Parathyroid adenoma (tissue), 2 donors: ENCODE measurements at regions not wholly inside any gene's neighbourhood (a gene's known extent, or its start where the extent isn't known, plus 50 kb on each side); places are given as distances from the start of the nearest gene placed in this dataset.

ENCODE experiments used
- H2AFZ ChIP-seq: fragments of 300-600 bp; sonication (generic); one replicate; pipeline ENCODE4 v1.7.0; 2017; ENCODE audit warnings: antibody characterized with exemption, mild to moderate bottlenecking
- H3K27ac ChIP-seq: fragments of 300-600 bp; sonication (generic); one replicate; pipeline ENCODE4 v1.7.0; 2017
- H3K27me3 ChIP-seq: fragments of 300-600 bp; sonication (generic); one replicate; pipeline ENCODE4 v1.7.0; 2017; ENCODE audit warnings: low read length; ENCODE audit not compliant: control insufficient read depth, insufficient read depth
- H3K36me3 ChIP-seq: fragments of 300-600 bp; sonication (generic); one replicate; pipeline ENCODE4 v1.7.0; 2017; ENCODE audit warnings: low read length; ENCODE audit not compliant: control insufficient read depth, insufficient read depth
- H3K4me1 ChIP-seq: fragments of 300-600 bp; sonication (generic); one replicate; pipeline ENCODE4 v1.7.0; 2017; ENCODE audit warnings: control low read depth
- H3K4me2 ChIP-seq: fragments of 300-600 bp; sonication (generic); one replicate; pipeline ENCODE4 v1.7.0; 2017; ENCODE audit warnings: low read length
- H3K4me3 ChIP-seq: fragments of 300-600 bp; sonication (generic); one replicate; pipeline ENCODE4 v1.7.0; 2017; ENCODE audit warnings: low read depth, low read length
- H3K79me2 ChIP-seq: fragments of 300-600 bp; sonication (generic); one replicate; pipeline ENCODE4 v1.7.0; 2017; ENCODE audit warnings: control low read depth
- H3K9ac ChIP-seq: fragments of 300-600 bp; sonication (generic); one replicate; pipeline ENCODE4 v1.7.0; 2017; ENCODE audit warnings: mild to moderate bottlenecking
- H3K9me3 ChIP-seq: fragments of 300-600 bp; sonication (generic); one replicate; pipeline ENCODE4 v1.7.0; 2017; ENCODE audit warnings: low read length; ENCODE audit not compliant: control insufficient read depth
- TF ChIP-seq, protein P1 (sequence below): fragments of 300-600 bp; sonication (generic); IDR thresholded peaks from one replicate; pipeline ENCODE4 v1.7.0; 2017; ENCODE audit warnings: antibody characterized with exemption, mild to moderate bottlenecking
- donor health status: primary hyperparathyroidism.

DNA sequence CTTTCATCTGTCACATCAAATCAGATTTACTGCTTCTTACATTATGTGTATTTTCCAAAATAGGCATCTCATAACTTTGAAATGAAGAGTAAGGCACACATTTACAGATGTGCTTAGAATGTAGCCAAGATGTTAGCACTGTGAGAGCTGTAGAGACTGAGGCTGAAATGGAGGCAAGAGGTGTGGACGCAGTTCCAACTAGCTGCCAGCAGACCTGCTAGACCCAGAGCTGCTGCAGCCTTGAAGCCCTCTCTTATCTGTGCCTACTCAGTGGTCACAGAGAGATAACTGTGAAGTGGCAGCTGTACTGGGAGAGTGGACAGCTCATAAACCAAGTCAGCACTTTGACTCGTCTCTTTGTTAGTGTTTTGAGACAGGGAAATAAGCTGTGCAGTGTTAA lies 470.9 kb downstream of the CCER1 start:
- Histone ChIP-seq H3K79me2 (no peaks in the 10 kb centered on the region), H3K27me3 (no peaks in the 10 kb centered on the region), H3K4me1 (no peaks in the 10 kb centered on the region), H2AFZ (no peak overlapping the region), H3K9me3 (no peaks in the 10 kb centered on the region), H3K9ac (no peak overlapping the region), H3K4me3 (no peak overlapping the region), H3K36me3 (no peaks in the 10 kb centered on the region), H3K27ac (no peak overlapping the region), H3K4me2 (no peak overlapping the region)
- TF ChIP-seq, protein P1, sequence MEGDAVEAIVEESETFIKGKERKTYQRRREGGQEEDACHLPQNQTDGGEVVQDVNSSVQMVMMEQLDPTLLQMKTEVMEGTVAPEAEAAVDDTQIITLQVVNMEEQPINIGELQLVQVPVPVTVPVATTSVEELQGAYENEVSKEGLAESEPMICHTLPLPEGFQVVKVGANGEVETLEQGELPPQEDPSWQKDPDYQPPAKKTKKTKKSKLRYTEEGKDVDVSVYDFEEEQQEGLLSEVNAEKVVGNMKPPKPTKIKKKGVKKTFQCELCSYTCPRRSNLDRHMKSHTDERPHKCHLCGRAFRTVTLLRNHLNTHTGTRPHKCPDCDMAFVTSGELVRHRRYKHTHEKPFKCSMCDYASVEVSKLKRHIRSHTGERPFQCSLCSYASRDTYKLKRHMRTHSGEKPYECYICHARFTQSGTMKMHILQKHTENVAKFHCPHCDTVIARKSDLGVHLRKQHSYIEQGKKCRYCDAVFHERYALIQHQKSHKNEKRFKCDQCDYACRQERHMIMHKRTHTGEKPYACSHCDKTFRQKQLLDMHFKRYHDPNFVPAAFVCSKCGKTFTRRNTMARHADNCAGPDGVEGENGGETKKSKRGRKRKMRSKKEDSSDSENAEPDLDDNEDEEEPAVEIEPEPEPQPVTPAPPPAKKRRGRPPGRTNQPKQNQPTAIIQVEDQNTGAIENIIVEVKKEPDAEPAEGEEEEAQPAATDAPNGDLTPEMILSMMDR, result no peak

DNA sequence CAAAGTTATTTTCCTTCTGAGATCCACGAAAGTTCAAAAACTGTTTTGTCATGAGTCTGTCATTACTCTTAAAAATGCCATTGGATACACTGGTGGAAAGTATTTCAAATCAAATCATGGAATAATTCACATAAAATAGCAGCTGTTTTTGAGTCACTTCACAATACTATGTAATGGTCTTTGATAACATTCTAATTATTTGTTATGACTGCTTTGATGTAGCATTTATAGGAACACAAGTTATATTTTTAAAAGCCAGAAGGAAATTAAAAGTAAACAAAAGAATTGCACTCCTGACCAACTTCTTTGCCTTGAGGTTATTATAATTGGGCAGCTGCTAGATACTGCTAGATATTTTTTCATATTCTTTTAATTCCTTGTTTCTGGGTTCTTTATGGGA lies 473.2 kb downstream of the CCER1 start:
- H3K4me3 ChIP-seq, result no peak overlapping the region
- no peaks in the 10 kb centered on the region for H3K79me2 ChIP-seq
- H3K9me3 ChIP-seq, result no peaks in the 10 kb centered on the region
- no peaks in the 10 kb centered on the region for H3K36me3 ChIP-seq
- H2AFZ ChIP-seq, result no peak overlapping the region
- H3K4me2 ChIP-seq, result no peak overlapping the region
- H3K9ac ChIP-seq, result no peak overlapping the region
- H3K27ac ChIP-seq, result no peak overlapping the region
- H3K27me3 ChIP-seq, result no peaks in the 10 kb centered on the region
- TF ChIP-seq, protein P1, result no peak
- H3K4me1 ChIP-seq, result no peaks in the 10 kb centered on the region

DNA sequence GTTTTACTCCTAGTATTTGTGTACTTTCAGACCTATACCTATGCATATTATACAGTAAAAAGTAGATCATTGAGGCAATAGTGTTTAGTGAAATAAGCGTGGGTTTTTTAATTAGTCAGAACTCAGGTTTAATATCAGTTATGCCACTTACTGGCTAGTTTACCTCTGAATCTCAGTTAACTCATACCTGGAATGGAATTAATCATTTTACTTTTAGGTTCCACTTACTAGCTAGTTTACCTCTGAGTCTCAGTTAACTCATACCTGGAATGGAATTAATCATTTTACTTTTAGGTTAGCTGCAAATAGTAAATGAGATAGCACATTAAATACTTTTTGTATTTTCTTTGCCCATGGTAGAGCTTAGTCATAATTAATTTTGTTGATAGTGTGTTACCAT lies 475.7 kb downstream of the CCER1 start:
- Histone ChIP-seq H3K79me2 (no peaks in the 10 kb centered on the region), H3K4me1 (no peaks in the 10 kb centered on the region), H3K27me3 (no peaks in the 10 kb centered on the region), H3K36me3 (no peaks in the 10 kb centered on the region), H3K27ac (no peak overlapping the region), H3K9me3 (no peaks in the 10 kb centered on the region), H3K4me3 (no peak overlapping the region), H3K4me2 (no peak overlapping the region), H2AFZ (no peak overlapping the region), H3K9ac (no peak overlapping the region)
- TF ChIP-seq, protein P1, result no peak

DNA sequence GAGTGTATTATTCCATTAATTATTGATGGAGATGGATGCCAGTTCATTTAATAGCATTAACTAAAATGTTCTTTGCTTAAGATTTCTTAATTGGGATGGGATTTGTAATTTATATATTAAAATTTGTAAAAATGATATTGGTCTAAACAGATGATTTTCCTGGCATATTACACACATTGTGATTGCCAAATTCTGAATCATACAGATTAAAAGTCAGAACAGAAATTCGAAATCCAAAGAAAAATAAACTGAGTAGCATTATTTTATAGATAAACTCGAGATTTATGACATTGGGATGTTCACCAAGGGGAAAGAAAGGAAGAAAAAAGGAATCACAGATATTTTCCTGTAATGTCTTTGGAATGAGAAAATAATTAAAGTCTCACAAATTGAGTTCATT lies 481.1 kb downstream of the CCER1 start:
- H3K9ac ChIP-seq, result no peak overlapping the region
- H3K4me3 ChIP-seq, result no peak overlapping the region
- H3K4me2 ChIP-seq, result no peak overlapping the region
- no peaks in the 10 kb centered on the region for H3K36me3 ChIP-seq
- H3K4me1 ChIP-seq, result no peaks in the 10 kb centered on the region
- H3K9me3 ChIP-seq, result no peaks in the 10 kb centered on the region
- no peaks in the 10 kb centered on the region for H3K27me3 ChIP-seq
- no peak overlapping the region for H3K27ac ChIP-seq
- TF ChIP-seq, protein P1, result no peak
- H3K79me2 ChIP-seq, result no peaks in the 10 kb centered on the region
- H2AFZ ChIP-seq, result no peak overlapping the region

DNA sequence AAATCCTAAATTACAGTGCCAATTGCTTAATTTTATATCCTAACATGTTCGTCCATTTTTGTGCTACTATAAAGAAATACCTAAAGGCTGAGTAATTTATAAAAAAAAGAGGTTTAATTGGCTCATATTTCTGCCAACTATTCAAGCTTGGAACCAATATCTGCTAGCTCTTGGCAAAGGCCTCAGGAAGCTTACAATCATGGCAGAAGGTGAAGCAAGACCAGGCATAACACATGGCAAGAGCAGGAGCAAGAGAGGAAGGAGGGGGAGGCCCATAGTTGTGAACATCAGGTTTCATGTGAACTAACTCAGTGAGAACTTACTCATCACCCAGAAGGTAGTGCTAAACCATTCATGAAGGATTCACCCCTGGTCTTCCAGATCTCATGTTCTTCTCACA lies 494.3 kb downstream of the CCER1 start:
- TF ChIP-seq, protein P1, result no peak
- no peaks in the 10 kb centered on the region for H3K27me3 ChIP-seq
- H3K9me3 ChIP-seq, result no peaks in the 10 kb centered on the region
- H3K79me2 ChIP-seq, result no peaks in the 10 kb centered on the region
- H3K4me1 ChIP-seq, result no peaks in the 10 kb centered on the region
- no peaks in the 10 kb centered on the region for H3K36me3 ChIP-seq
- no peak overlapping the region for H3K9ac ChIP-seq
- no peak overlapping the region for H3K4me3 ChIP-seq
- H2AFZ ChIP-seq, result no peak overlapping the region
- no peak overlapping the region for H3K4me2 ChIP-seq
- no peak overlapping the region for H3K27ac ChIP-seq
